Immature natural killer cell (primary cell): ENCODE measurements at regions not wholly inside any gene's neighbourhood (a gene's known extent, or its start where the extent isn't known, plus 50 kb on each side); places are given as distances from the start of the nearest gene placed in this dataset.
"Not testable (repeated sequence)": the region's sequence is repeated elsewhere in the genome, so short reads cannot be mapped to it uniquely, and the experiment has no call there.

Source experiments
- DNase-seq, 3 donors: peaks; one replicate each; pipeline ENCODE4 v3.0.0; 2022; ENCODE audit warnings: mixed read lengths in 1 of 3
- H3K27ac Mint-ChIP-seq, 6 donors: one replicate each; pipeline ENCODE4 v1.8.0; 2020; ENCODE audit warnings: mixed read lengths in 6 of 6, mild to moderate bottlenecking in 5 of 6, inconsistent platforms in 4 of 6, moderate library complexity in 3 of 6
- H3K27me3 Mint-ChIP-seq, 3 donors: one replicate each; pipeline ENCODE4 v1.8.0; 2020 to 2021; ENCODE audit warnings: low read depth in 3 of 3, mild to moderate bottlenecking in 3 of 3, mixed read lengths in 3 of 3, moderate library complexity in 3 of 3, inconsistent platforms in 1 of 3
- H3K36me3 Mint-ChIP-seq, 3 donors: one replicate each; pipeline ENCODE4 v1.8.0; 2020; ENCODE audit warnings: mixed read lengths in 3 of 3, inconsistent platforms in 2 of 3, mild to moderate bottlenecking in 2 of 3
- H3K4me1 Mint-ChIP-seq, 2 donors: one replicate each; pipeline ENCODE4 v1.8.0; 2020; ENCODE audit warnings: inconsistent platforms in 2 of 2, mild to moderate bottlenecking in 2 of 2, mixed read lengths in 2 of 2, moderate library complexity in 1 of 2
- H3K4me3 Mint-ChIP-seq, 5 donors: one replicate each; pipeline ENCODE4 v1.8.0; 2020; ENCODE audit warnings: mild to moderate bottlenecking in 5 of 5, mixed read lengths in 5 of 5, inconsistent platforms in 3 of 5, moderate library complexity in 3 of 5
- H3K9me3 Mint-ChIP-seq, 6 donors: one replicate each; pipeline ENCODE4 v1.8.0; 2020; ENCODE audit warnings: mild to moderate bottlenecking in 6 of 6, mixed read lengths in 6 of 6, inconsistent platforms in 4 of 6, moderate library complexity in 3 of 6

DNA sequence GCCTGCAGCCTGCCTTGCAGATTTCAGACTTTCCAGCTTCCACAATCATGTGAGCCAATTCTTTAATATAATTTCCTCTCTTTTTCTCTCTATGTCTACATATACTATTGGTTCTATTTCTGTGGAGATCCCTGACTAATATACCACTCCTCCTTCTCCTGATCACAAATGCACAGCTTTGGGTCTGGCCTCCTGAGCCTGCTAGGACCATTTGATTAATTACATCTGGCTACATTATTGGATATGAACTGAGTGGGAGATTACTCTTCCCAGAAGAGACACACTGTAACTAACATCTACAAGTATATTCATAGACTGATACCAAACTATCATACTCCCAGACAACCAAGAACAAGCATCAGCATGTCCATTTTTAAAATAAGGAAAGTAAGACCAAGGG lies 188.9 kb upstream of the LMCD1 start:
- H3K27ac Mint-ChIP-seq: no peak overlapping the region

DNA sequence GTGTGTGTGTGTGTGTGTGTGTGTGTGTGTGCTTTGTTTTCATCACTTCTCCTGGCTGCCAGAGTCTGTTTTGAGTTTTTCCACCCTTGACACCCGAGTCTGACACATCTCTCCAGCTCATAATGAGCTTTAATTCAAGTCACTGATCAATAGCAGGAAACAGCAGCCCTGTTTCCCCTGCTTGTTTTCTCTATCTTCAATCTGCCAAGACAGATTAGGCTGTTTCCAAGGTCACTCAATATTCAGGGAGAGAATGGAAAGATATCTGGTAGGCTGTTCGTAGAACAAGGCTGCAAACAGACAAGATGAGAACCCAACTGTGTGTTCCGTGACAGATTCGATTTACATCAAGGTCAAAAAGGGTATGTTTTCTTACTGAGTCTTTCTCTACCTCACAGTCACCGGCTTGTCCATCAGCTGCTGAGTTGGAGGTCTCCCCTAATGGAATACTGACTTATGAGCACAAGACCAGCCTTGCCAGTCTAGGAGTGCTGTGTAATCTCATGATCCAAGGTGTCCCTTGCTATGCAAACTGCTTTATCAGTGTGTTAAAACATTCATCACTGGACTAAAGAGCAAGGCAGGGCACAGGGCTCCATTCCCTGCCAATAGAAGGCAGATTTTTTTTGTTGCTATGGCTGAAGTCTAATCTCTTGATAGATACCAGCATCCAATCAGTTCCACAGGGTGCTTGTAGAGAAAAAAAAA lies 187.9 kb upstream of the LMCD1 start:
- DNase-seq: no peak
- Mint-ChIP-seq H3K27me3 (peaks cover 0 to 11% (median 3%) of the 10 kb centered on the region in 3 donors), H3K4me3 (no peak overlapping the region), H3K9me3 (peaks cover 0 to 1% (median 0%) of the 10 kb centered on the region in 6 donors), H3K27ac (no peak overlapping the region), H3K36me3 (no peaks in the 10 kb centered on the region), H3K4me1 (no peaks in the 10 kb centered on the region)

More for the DNA sequence above, 188.9 kb upstream of the LMCD1 start:
- peaks cover 0 to 4% (median 0%) of the 10 kb centered on the region in 6 donors for H3K9me3 Mint-ChIP-seq
- H3K27me3 Mint-ChIP-seq: peaks cover 0 to 13% (median 3%) of the 10 kb centered on the region in 3 donors
- DNase-seq: no peak
- H3K4me3 Mint-ChIP-seq: no peak overlapping the region
- peaks cover 0 to 3% (median 0%) of the 10 kb centered on the region in 3 donors for H3K36me3 Mint-ChIP-seq
- no peaks in the 10 kb centered on the region for H3K4me1 Mint-ChIP-seq

DNA sequence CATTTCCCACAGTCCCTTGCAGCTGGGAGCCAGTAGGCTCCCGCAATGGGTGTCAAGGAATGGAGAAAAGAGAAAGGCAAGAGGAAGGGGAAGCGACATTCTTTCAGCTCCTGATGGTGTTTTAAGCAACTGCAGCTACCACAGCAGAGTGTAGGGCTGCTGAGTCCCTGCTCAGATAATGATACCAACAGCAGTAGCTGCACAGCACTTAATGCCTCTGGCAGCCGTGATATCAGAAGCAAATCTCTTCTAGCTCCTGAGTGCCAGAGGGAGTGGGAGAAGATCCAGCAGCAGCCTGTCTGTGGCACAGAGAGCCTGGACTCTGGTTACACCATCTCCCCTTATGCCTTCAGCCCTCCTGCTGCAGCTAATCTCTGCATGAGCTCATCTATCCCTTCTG lies 186.1 kb upstream of the LMCD1 start:
- not testable (repeated sequence) for H3K27ac Mint-ChIP-seq, DNase-seq, H3K4me3 Mint-ChIP-seq, H3K36me3 Mint-ChIP-seq, H3K9me3 Mint-ChIP-seq, H3K4me1 Mint-ChIP-seq
- peaks cover 0 to 11% (median 3%) of the 10 kb centered on the region in 3 donors for H3K27me3 Mint-ChIP-seq

DNA sequence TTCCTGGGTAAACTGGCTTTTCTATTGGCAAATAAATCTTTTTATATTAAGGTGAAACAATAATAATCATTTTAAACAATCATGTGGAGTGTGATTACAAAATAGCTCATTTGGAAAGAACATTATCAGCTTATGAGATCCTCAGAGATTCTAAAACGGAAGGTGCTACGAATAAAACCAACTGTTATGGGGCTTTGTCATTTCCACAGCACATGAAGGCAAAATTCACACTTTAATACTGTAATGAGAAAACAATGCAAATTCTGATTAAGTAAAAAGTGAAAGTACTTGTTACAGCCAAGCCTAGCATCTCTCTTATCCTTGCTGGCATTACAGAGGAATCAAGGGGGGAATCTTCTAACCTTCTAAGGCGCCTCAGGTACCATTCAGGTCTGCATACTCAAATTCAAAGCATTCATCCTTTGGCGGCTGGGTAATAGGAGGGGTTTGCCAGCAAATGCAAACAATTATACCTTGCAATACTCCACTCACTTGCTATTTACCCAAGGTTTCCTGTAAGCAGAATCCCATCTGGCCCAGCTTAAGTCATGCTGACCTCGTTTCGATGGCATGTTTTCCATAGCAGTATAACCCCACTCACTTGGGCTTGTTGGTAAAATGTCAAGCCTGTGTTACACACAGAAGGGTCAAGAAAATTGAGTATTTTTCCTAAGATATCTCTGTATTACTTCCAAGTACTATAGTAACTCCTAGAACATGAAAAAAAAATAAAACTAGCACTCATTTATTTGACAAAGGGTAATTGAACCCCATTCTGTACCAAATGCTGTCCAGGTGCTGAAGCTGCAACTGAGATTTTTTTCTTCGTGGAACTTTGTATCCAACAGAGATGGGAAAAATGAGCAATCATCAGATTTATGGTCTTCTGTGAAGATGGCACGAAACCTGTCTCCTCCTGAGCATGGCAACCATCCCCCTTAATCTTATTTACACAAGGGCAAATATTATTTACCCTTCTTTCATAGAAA lies 183.7 kb upstream of the LMCD1 start:
- Mint-ChIP-seq H3K4me1 (no peaks in the 10 kb centered on the region), H3K9me3 (no peaks in the 10 kb centered on the region), H3K36me3 (no peaks in the 10 kb centered on the region), H3K27me3 (peaks cover 0 to 2% (median 0%) of the 10 kb centered on the region in 3 donors), H3K27ac (no peak overlapping the region), H3K4me3 (no peak overlapping the region)
- no peak for DNase-seq

DNA sequence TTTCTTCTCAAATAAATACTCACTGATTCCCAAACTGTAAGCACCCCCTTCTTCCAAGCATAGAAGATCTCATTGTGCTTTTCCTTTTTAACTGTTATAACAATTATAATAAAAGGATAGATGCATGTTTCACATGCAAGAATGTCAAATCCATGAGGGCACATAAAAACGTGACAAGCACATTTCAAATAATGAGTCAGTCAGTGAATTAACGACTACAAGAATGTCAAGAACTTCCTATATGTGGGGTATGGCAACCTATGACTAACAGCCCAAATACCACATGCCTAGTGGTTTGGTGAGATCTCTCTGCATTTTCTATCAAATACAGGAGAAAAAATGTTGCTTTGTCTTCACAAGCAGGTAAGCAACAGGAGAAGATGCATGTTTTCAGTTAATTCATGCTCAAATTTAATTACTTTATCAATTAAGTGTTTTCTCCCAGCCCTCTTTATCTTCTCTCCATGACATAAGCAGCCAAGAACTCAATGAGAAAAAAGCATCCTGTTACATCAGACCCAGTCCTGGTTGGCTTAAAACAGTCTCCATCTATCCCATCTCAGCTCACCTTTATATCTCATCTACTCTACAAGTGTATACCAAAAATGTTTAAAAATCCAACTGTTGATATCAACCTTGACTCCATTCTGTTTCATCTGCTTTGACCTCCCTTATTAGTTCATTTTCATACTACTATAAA lies 181.5 kb upstream of the LMCD1 start:
- Mint-ChIP-seq H3K36me3 (no peaks in the 10 kb centered on the region), H3K27me3 (peaks cover 0 to 3% (median 2%) of the 10 kb centered on the region in 3 donors), H3K4me1 (peaks cover 4 to 5% of the 10 kb centered on the region in 2 donors), H3K9me3 (no peaks in the 10 kb centered on the region), H3K4me3 (no peak overlapping the region), H3K27ac (no peak overlapping the region)
- no peak for DNase-seq

DNA sequence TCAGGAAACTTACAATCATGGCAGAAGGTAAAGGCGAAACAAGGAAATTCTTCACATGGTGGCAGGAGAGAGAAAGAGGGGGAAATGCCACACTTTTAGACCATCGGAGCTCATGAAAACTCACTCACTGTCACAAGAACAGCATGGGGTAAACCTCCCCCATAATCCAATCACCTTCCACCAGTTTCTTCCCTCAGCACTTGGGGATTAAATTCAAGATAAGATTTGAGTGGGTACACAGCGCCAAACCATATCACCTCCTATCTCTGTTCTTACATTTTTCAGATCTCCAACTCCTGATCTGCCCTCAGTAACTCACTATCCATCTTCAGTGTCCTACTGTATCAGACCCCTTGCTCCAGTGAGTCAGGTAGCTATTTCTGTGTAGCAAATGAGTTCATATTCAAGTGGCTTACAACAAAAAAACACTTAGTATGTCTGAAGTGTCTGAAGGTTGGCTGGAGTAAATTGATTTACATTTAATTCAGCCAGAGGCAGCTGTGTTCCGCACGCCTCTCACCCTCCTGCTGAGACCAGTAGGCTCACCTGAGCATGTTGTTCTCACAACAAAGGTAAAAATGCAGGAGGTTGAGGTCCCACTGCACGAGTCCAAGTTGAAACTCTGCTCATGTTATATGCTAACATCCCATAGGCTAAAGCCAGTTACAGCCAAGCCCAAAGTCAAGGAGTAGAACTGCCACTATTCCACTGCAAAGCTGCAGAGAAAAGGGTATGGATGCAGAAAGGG lies 180.7 kb upstream of the LMCD1 start:
- Mint-ChIP-seq H3K9me3 (no peaks in the 10 kb centered on the region), H3K27ac (no peak overlapping the region), H3K36me3 (no peaks in the 10 kb centered on the region), H3K27me3 (peaks cover 0 to 3% (median 2%) of the 10 kb centered on the region in 3 donors), H3K4me3 (no peak overlapping the region), H3K4me1 (peaks cover 4 to 6% of the 10 kb centered on the region in 2 donors)
- no peak for DNase-seq

DNA sequence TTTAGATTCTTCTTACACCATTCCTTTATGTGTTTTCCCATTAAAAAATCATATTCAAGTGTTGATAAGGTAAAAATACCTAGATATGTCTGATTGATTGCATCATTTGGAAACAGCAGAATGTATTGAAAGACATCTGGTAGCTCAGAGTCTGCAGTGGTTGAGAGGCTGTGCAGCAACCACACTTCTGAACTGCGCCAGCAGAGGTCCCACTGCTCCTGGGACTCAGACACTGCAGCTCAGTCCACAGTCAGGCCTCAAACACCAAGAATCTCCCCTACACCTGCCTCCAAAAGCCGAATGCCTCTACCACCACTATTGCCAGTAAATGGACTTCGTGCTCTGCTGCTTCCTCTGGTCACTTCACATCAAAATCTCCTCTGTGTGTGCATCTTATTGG lies 176.9 kb upstream of the LMCD1 start:
- peak overlapping the region in 3 of 6 donors; percentile 14 to 18 (median 17) for H3K27ac Mint-ChIP-seq
- H3K36me3 Mint-ChIP-seq: no peaks in the 10 kb centered on the region
- DNase-seq: peak; percentile 55 to 69 (median 67)
- H3K9me3 Mint-ChIP-seq: no peaks in the 10 kb centered on the region
- no peak overlapping the region for H3K4me3 Mint-ChIP-seq
- H3K27me3 Mint-ChIP-seq: peaks cover 0 to 5% (median 2%) of the 10 kb centered on the region in 3 donors
- H3K4me1 Mint-ChIP-seq: peaks cover 31 to 35% of the 10 kb centered on the region in 2 donors

DNA sequence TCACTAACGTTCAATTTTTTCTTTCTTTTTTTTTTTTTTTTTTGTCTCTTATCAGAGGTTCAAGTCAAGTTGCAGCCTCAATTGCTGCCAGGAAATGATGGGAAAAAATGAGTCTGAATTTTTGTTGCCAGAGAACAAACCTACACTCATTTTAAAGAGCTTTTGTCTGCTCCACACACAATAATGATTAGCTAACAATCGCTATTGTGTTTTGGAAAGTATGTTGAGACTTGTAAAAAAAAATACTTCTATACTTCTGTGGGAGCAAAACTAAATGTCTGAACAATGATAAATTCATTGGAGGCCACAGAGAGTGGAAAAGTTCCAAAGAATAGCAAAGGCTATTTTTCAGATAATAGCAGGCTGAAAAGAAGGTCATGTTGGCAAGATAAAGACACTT lies 176.3 kb upstream of the LMCD1 start:
- H3K4me3 Mint-ChIP-seq: no peak overlapping the region
- H3K4me1 Mint-ChIP-seq: peaks cover 36 to 40% of the 10 kb centered on the region in 2 donors
- H3K36me3 Mint-ChIP-seq: no peaks in the 10 kb centered on the region
- H3K9me3 Mint-ChIP-seq: no peaks in the 10 kb centered on the region
- H3K27me3 Mint-ChIP-seq: peaks cover 0 to 5% (median 2%) of the 10 kb centered on the region in 3 donors
- H3K27ac Mint-ChIP-seq: peak overlapping the region in 2 of 6 donors; percentile 14 to 51
- no peak for DNase-seq

DNA sequence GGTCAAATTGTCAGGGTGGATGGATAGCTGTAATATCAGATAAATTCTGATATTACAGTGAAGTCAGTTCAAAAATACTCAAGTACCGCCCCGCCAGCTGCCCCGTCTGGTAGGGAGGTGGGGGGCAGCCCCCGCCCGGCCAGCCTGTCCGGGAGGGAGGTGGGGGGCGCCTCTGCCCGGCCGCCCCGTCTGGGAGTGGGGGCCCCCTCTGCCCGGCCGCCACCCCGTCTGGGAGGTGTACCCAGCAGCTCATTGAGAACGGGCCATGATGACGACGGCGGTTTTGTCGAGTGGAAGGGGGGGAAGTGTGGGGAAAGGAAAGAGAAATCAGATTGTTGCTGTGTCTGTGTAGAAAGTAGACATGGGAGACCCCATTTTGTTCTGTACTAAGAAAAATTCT lies 175.8 kb upstream of the LMCD1 start:
- H3K4me3 Mint-ChIP-seq, H3K9me3 Mint-ChIP-seq, DNase-seq, H3K36me3 Mint-ChIP-seq, H3K27me3 Mint-ChIP-seq: not testable (repeated sequence)
- Mint-ChIP-seq H3K27ac (peak overlapping the region in 1 of 6 donors; percentile 51), H3K4me1 (peaks cover 36 to 41% of the 10 kb centered on the region in 2 donors)

DNA sequence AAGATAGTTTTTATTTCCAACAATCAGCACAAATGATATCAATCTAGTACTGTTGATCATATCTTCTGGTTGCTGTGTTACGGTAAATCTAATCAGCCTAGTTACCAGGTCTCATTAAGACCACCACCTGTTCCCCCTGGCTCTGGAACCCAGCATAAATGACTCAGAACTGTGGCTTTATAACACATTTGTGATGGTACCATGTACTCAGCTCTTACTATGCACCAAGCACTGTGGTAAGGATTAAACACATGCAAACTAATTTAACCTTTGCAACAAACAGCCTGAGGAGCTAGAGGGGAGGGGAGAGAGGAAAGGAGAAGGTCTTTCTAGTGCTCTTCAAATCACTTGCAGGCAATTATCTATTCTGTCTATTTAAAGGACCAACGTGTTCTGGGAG lies 173.9 kb upstream of the LMCD1 start:
- peaks cover 36 to 41% of the 10 kb centered on the region in 2 donors for H3K4me1 Mint-ChIP-seq
- H3K27ac Mint-ChIP-seq: peak overlapping the region in 4 of 6 donors; percentile 54 to 82 (median 65)

DNA sequence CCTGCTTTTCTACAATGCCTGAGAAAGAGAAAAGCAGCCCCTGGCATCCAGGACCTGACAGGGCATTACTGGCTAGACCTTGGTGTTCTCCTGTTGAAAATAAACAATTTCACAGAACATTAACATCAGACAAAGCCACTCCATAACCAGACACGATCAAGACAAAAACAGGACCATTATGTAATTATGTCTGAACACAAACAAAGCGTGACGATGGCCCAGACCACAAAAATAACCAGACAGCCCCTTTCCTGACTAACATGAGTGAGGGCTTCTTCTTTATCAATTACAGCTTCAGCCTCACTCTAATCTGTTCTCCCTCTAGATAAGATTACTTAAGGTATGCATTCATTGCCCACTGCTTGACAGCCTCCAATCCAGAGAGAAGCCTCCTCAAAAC lies 172.7 kb upstream of the LMCD1 start:
- peak; percentile 35 to 52 (median 38) for DNase-seq
- peak overlapping the region; percentile 67 to 82 (median 78) for H3K27ac Mint-ChIP-seq

More for the DNA sequence above, 173.9 kb upstream of the LMCD1 start:
- Mint-ChIP-seq H3K27me3 (peaks cover 0 to 5% (median 3%) of the 10 kb centered on the region in 3 donors), H3K4me3 (no peak overlapping the region), H3K9me3 (no peaks in the 10 kb centered on the region), H3K36me3 (no peaks in the 10 kb centered on the region)
- no peak for DNase-seq

DNA sequence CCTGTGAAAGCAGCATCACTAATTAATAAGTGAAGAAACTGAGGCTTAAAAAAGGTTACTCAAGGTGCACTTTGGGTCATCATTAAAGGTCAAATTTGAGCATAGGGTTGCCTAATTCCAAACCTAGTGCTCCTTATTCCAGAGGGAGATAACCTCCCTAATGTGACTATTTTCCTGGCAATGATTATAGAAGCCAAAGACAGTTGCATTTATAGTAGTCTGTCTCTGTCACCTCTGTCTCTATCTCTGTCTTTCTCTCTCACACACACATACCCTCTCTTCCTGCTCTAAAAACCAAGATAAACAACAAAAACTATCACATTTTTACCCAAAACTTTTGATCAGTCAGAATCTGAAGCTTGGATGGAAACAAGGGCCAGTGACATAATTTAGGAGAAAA lies 172.0 kb upstream of the LMCD1 start:
- peaks cover 36 to 41% of the 10 kb centered on the region in 2 donors for H3K4me1 Mint-ChIP-seq
- peaks cover 0 to 5% (median 1%) of the 10 kb centered on the region in 3 donors for H3K27me3 Mint-ChIP-seq
- H3K36me3 Mint-ChIP-seq: no peaks in the 10 kb centered on the region

More for the DNA sequence above, 172.7 kb upstream of the LMCD1 start:
- Mint-ChIP-seq H3K27me3 (peaks cover 0 to 5% (median 1%) of the 10 kb centered on the region in 3 donors), H3K9me3 (no peaks in the 10 kb centered on the region), H3K4me3 (peak overlapping the region; percentile 26 to 74 (median 35)), H3K36me3 (no peaks in the 10 kb centered on the region), H3K4me1 (peaks cover 36 to 41% of the 10 kb centered on the region in 2 donors)

DNA sequence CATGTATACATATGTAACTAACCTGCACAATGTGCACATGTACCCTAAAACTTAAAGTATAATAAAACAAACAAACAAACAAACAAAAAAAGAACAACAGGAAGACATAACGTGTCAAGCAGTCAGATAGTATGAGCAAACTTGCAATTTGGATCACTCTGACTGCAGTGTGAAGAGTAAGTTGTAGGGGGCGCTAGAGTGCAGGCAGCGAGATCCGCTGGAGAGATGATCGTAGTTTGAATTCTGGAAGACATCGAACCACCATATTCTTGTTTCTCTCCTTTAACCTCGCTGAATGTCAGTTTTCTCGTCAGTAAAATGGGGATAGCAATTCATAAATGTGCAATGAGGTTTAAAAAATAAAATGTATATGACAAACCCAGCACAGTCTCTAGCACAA lies 165.2 kb upstream of the LMCD1 start:
- no peak overlapping the region for H3K4me3 Mint-ChIP-seq
- H3K27ac Mint-ChIP-seq: peak overlapping the region in 2 of 6 donors; percentile 47 to 77
- DNase-seq: peak in 1 of 3 donors; percentile 11
- H3K9me3 Mint-ChIP-seq: no peaks in the 10 kb centered on the region
- peaks cover 0 to 4% (median 4%) of the 10 kb centered on the region in 3 donors for H3K27me3 Mint-ChIP-seq
- H3K4me1 Mint-ChIP-seq: peaks cover 0 to 3% of the 10 kb centered on the region in 2 donors
- H3K36me3 Mint-ChIP-seq: no peaks in the 10 kb centered on the region

More for the DNA sequence above, 172.0 kb upstream of the LMCD1 start:
- H3K9me3 Mint-ChIP-seq: no peaks in the 10 kb centered on the region
- peak overlapping the region; percentile 71 to 82 (median 78) for H3K27ac Mint-ChIP-seq
- no peak for DNase-seq
- peak overlapping the region; percentile 11 to 74 (median 34) for H3K4me3 Mint-ChIP-seq
